CD4-positive, alpha-beta T cell treated with Interleukin-6 for 4 hours (primary cell): ENCODE measurements at regions not wholly inside any gene's neighbourhood (a gene's known extent, or its start where the extent isn't known, plus 50 kb on each side); places are given as distances from the start of the nearest gene placed in this dataset.
"Not testable (repeated sequence)": the region's sequence is repeated elsewhere in the genome, so short reads cannot be mapped to it uniquely, and the experiment has no call there.

Source experiments
- DNase-seq: peaks from one replicate; pipeline ENCODE4 v3.0.0-alpha.2; 2020; ENCODE audit warnings: mixed read lengths

- not testable (repeated sequence) for DNase-seq
Measured at GRCh38 chr20:5381527-5381926, 64.8 kb upstream of the PROKR2 start.

DNA sequence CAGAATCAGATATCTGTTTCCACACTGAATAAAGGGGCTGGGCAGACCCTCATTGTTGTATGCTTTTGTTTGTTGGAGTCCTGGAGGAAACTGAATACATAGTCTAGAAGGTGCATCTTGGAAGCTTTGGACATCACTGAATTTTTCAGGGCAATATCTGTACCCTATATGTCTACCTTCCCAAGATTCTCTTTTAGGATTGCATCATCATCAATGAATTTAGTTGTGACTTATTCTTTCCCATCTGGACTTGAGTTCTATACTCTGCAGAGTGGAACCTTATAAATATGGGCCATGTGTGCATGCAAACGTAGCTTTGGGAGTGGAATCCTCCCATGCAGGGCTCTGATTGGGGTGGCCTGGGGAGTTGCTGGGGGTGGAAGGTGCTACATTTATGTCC lies 60.7 kb upstream of the PROKR2 start:
- DNase-seq = no peak

- DNase-seq = no peak
Measured at GRCh38 chr20:5376228-5376627, 59.5 kb upstream of the PROKR2 start.

GRCh38 chr20:5374171-5374570 lies 57.4 kb upstream of the PROKR2 start:
- DNase-seq = no peak

- DNase-seq = no peak
Measured at GRCh38 chr20:5372371-5372770, 55.6 kb upstream of the PROKR2 start.

DNA sequence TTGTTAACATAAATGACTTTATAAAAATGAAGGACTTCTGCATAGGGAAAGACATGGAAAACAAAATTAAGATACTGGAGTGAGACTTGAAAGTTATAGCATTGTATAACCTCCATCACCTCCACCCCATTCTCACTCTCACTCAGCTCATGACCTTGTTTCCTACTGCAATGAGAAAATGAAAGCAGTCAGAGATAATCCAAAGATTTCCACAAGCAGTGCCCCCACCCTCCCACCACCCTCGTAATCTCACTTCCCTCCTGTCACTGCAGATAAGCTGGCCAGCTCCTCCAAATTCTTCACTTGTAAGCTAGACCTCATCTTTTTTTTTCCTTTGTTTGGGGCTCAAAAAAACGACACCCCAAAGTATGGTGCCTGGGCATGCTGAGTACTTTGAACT lies 52.9 kb upstream of the PROKR2 start:
- DNase-seq = no peak
